OCI-LY3 (cell line): ENCODE measurements at regions not wholly inside any gene's neighbourhood (a gene's known extent, or its start where the extent isn't known, plus 50 kb on each side); places are given as distances from the start of the nearest gene placed in this dataset.

Experiments
- H2AFZ ChIP-seq: fragments of 200-600, 300-600 bp; shearing (Covaris generic); 2 replicates; pipeline ENCODE4 v1.6.0; 2014; ENCODE audit warnings: antibody characterized with exemption, low read depth, low read length
- H3K27ac ChIP-seq: fragments of 200-600, 300-600 bp; sonication (generic); 2 replicates; pipeline ENCODE4 v1.5.1; 2014; ENCODE audit warnings: mild to moderate bottlenecking, low read length, moderate library complexity, mixed read lengths
- H3K27me3 ChIP-seq: fragments of 200-600, 300-600 bp; sonication (generic); 2 replicates; pipeline ENCODE4 v1.6.1; 2014; ENCODE audit warnings: low read depth, low read length, mixed read lengths
- H3K36me3 ChIP-seq: fragments of 200-600, 300-600 bp; sonication (generic); replicated peaks from 2 replicates; pipeline ENCODE3; 2014; ENCODE audit warnings: low read depth, low read length, mixed read lengths
- H3K4me1 ChIP-seq: fragments of 300-600, 200-600 bp; sonication (generic); 2 replicates; pipeline ENCODE4 v1.6.1; 2014; ENCODE audit warnings: low read length, mixed read lengths
- H3K4me2 ChIP-seq: fragments of 200-600, 300-600 bp; sonication (generic); 2 replicates; pipeline ENCODE4 v1.6.1; 2014; ENCODE audit warnings: low read length, mixed read lengths
- H3K4me3 ChIP-seq: fragments of 300-600, 200-600 bp; sonication (generic); 2 replicates; pipeline ENCODE4 v1.5.1; 2014; ENCODE audit warnings: antibody characterized with exemption, mild to moderate bottlenecking, low read length, moderate library complexity
- H3K79me2 ChIP-seq: fragments of 300-600, 200-600 bp; shearing (Covaris generic); 2 replicates; pipeline ENCODE4 v1.6.1; 2014; ENCODE audit warnings: mild to moderate bottlenecking, low read length, mixed read lengths
- H3K9ac ChIP-seq: fragments of 300-600, 200-600 bp; shearing (Covaris generic); 2 replicates; pipeline ENCODE4 v1.6.0; 2014; ENCODE audit warnings: mild to moderate bottlenecking, low read length, moderate library complexity
- H3K9me3 ChIP-seq: fragments of 200-600, 300-600 bp; shearing (Covaris generic); 2 replicates; pipeline ENCODE4 v1.6.1; 2014; ENCODE audit warnings: low read length, mixed read lengths; ENCODE audit not compliant: insufficient read depth
- H4K20me1 ChIP-seq: fragments of 200-600, 300-600 bp; sonication (generic); 2 replicates; pipeline ENCODE4 v1.6.1; 2016; ENCODE audit warnings: low read length, mixed read lengths; ENCODE audit not compliant: insufficient read depth
- CTCF ChIP-seq: fragments of 200-600, 300-600 bp; sonication (generic); IDR thresholded peaks from 2 replicates; pipeline ENCODE4 v1.5.1; 2014; ENCODE audit warnings: antibody characterized with exemption, low read length, low read depth
- EZH2phosphoT487 ChIP-seq: fragments of 200-600 bp; shearing (Covaris generic); IDR thresholded peaks from 2 replicates; pipeline ENCODE4 v1.6.1; 2018; ENCODE audit warnings: antibody characterized with exemption, mixed run types, low read depth

GRCh38 chr5:7209658-7210057, 186.3 kb upstream of the ADCY2 start:
- H4K20me1 ChIP-seq, result no peaks in the 10 kb centered on the region
- no peak overlapping the region for H2AFZ ChIP-seq
- no peaks in the 10 kb centered on the region for H3K79me2 ChIP-seq
- no peaks in the 10 kb centered on the region for H3K36me3 ChIP-seq
- H3K4me3 ChIP-seq, result no peak overlapping the region
- H3K4me1 ChIP-seq, result no peaks in the 10 kb centered on the region
- no peak overlapping the region for H3K4me2 ChIP-seq
- no peak overlapping the region for H3K27ac ChIP-seq
- no peaks in the 10 kb centered on the region for H3K9me3 ChIP-seq
- no peaks in the 10 kb centered on the region for H3K27me3 ChIP-seq
- no peak for TF ChIP-seq EZH2phosphoT487
- no peak for TF ChIP-seq CTCF
- H3K9ac ChIP-seq, result no peak overlapping the region

DNA sequence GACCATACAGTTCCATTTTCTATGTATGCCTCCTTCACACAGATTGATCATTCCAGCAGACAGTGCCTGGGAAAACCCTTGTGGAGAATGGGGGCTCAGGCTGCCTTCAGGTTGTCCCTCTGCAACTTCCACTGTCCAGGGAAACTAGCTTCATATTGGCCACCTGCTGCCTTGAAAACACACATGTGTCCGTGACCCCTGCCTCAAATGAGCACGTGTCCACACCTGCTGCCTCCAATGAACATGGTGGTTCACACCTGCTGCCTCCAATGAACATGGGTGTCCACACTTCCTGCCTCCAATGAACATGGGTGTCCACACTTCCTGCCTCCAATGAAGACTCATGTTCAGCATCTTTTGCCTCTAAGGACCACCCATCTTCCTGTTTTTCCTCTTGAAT, 185.4 kb upstream of the ADCY2 start:
- Histone ChIP-seq H3K9me3 (no peaks in the 10 kb centered on the region), H3K27ac (no peak overlapping the region), H2AFZ (no peak overlapping the region), H3K4me1 (no peaks in the 10 kb centered on the region), H3K27me3 (no peaks in the 10 kb centered on the region), H3K79me2 (no peaks in the 10 kb centered on the region), H3K4me3 (no peak overlapping the region), H4K20me1 (no peaks in the 10 kb centered on the region), H3K9ac (no peak overlapping the region), H3K36me3 (no peaks in the 10 kb centered on the region), H3K4me2 (no peak overlapping the region)
- TF ChIP-seq EZH2phosphoT487 (no peak), CTCF (no peak)

DNA sequence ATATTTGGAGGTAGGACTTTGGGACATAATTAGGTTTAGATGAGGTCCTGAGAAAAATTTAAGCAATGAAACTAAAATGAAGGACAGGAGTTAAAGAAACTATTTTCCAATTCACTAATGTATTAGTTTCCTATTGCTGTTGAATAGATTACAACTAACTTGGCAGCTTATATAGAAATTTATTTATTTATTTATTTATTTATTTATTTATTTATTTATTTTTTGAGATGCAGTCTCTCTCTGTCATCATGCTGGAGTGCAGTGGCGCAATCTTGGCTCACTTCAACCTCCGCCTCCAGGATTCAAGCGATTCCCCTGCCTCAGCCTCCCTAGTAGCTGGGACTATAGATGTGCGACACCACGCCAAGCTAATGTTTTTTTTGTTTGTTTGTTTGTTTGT, 182.4 kb upstream of the ADCY2 start:
- Histone ChIP-seq H3K27ac (no peak overlapping the region), H3K36me3 (no peaks in the 10 kb centered on the region), H3K79me2 (no peaks in the 10 kb centered on the region), H2AFZ (no peak overlapping the region), H4K20me1 (no peaks in the 10 kb centered on the region), H3K4me2 (no peak overlapping the region), H3K4me3 (no peak overlapping the region), H3K9ac (no peak overlapping the region), H3K4me1 (no peaks in the 10 kb centered on the region), H3K9me3 (no peaks in the 10 kb centered on the region), H3K27me3 (no peaks in the 10 kb centered on the region)
- TF ChIP-seq CTCF (no peak), EZH2phosphoT487 (no peak)

- H3K27ac ChIP-seq, result no peak overlapping the region
- H4K20me1 ChIP-seq, result no peaks in the 10 kb centered on the region
- no peaks in the 10 kb centered on the region for H3K79me2 ChIP-seq
- no peak overlapping the region for H3K4me3 ChIP-seq
- H3K4me2 ChIP-seq, result no peak overlapping the region
- H2AFZ ChIP-seq, result no peak overlapping the region
- H3K9ac ChIP-seq, result no peak overlapping the region
- H3K9me3 ChIP-seq, result no peaks in the 10 kb centered on the region
- H3K4me1 ChIP-seq, result no peaks in the 10 kb centered on the region
- H3K36me3 ChIP-seq, result no peaks in the 10 kb centered on the region
- H3K27me3 ChIP-seq, result no peaks in the 10 kb centered on the region
- no peak for TF ChIP-seq EZH2phosphoT487
- TF ChIP-seq CTCF, result no peak
These were observed 181.0 kb upstream of the ADCY2 start for GRCh38 chr5:7214906-7215416.
